ENCODE measurements at regions not wholly inside any gene's neighbourhood (a gene's known extent, or its start where the extent isn't known, plus 50 kb on each side); places are given as distances from the start of the nearest gene placed in this dataset.

DNA sequence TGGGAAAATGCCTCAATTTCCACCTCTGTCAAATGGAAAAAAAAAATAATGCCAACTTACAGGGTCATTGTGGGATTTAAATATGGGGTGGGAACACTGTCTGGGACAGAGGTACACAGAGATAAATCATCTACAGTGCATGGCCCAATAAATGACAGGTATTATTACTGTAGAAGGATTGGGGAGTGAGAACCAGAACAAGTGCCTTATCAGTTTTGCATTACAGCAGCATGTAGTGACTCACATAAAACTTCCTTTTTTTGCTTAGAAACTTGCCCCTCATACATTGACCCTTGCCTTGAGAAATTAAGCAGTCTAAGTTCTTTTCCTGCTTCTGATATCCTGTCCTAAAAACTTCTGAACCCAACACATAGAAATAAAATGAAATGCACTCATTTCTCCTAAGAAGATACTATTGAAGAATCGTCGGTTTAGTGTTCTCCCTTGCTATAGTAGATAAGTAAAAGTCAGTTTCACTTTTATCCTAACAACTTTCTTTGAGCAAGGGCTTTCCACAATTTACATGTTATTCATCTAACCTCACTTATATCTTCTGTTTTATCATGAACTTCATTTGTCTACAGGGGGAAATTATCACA is 121.0 kb upstream of the HAAO start:
- no peak for DNase-seq

DNA sequence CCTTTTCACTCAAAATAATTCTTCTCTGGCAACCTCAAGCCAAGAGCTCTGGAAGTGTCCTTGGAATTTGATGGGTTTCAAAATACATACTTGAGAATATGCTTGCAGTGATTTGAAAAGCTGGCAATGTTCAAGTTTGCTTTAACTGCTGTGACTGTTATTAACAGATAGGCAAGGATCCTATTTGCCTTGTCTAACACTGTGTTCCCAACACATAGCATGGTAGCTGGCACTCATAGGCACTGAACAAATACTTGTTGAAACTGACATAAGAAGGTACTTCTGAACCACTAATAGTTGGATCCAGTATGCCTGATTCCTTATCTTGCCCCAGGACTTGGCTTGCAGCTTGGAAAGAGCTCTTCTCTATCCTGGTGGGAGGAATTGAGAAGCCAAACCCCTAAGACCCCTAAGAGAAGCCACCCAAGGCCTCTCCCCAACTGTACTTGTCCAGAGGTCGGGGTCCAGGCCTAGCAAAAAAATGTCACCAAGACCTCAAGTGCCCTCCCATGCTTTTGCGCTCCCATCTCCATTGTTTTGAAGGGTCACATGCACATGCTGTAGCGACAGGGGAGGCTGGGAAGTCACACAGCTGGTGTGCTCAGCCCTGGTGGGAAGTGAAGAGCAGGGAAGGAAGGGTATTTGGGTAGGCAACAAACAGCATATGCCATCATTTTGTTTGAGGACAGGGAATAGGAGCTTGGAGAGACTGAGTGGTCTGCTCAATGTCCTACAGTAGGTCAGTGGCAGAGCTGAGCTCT is 118.4 kb upstream of the HAAO start:
- DNase-seq: no peak

DNA sequence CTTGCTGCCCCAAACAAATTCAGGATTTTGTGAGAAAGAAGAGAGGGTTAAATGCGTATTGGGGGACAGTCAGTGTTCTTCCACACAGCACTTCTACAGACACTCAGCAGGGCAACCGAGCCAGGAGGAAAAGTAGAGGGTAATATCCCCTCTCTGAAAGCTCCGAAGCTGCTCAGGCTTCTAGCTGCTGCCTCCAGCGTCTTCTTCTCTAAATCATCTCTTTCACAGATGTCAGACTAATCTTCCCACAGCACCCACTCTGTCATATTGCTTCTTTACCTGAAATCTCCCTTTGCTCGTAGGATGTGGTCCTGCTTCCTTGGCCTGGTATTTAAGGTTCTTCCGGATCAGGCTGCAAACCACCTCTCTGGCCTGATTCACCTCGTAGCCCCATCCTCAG is 117.6 kb upstream of the HAAO start:
- DNase-seq: no peak

DNA sequence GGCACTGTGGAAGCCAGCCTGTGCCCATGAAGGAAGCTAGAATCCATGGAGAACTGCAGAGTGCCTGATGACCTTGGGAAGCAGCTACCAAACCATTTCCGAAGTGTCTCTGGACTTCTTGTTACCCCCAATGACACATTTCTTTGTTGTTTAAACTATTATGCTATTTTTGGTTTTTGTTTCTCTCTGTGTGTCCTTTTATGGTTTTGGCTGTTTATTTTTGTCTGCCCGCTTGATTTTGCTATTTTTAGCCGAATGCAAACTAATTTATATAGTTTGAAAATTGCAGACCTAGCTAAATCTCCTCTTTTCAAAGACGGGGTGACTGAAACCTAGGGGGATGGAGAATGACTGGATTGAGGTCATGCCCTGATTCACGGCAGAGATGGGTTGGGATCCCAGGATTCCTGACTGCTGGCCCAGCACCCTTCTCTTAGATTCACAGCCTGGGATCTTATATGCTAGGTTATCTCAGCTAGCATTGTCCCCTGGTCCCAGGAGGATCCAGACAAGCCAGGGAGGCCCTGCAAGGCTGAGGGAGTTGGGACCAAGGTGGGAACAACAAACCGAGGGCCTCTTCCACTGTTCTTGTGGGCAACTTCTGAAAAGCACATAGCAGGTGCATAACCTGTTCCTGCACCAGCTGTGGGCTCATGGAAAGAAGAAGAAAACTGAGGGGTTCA is 116.3 kb upstream of the HAAO start:
- DNase-seq: no peak

DNA sequence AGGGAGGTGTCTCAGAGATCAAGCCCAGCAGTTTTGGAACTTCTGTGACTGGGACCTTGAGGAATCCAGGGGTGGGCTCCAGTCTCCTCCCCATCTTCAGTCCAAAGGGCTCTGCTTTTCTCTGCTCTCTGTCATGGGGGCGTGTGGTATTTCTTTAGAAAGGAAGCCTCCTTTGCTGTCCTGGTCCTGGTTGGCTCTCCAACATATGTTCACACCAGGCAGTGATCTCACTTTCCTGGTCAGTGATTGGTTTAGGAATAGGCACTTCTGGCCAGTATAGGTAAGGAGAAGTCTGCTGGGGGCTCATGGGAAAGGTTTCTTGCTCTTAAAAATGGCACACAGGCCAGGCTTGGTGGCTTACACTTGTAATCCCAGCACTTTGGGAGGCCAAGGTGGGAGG is 115.5 kb upstream of the HAAO start:
- DNase-seq: no peak

DNA sequence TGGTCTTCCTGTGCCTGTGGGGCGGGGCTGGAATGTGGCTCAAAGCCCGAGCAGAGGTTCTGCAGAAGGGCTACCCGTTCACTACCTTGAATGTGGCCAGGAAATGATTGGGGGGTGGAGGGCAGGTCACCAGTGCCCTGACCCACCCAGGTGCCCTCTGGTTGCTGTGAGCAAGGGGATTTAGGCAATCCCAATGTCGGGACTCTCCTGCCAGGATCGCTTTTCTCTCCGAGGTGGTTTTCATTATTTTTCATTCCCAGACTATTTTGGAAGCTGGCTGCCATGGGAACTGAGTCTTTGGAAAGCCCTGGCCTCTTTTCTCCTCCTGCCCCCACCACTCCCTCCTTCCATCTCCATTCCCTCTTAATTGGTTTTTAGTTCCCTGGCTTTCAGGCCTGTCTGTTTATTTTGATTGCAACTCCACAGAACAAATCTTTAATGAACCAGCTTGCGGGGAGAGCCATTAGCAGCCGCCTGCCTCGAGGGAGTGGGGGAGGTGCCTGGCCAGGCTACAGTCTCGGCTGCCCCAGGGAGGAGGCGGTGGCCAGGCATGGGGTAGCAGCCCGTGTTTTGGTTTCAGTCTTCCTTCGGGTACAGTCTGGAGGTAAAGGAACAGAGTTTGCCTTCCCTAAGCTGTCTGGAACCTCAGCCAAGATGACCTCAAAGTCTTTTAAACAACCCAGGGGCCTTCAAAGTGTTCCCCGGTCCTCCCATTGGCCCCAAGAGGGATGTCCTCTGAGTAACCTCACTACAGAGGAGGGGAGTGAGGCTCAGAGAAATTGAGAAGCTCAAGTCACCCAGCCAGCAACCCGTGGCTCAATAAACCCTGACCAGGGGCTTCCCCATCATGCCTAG is 114.4 kb upstream of the HAAO start:
- no peak for DNase-seq

DNA sequence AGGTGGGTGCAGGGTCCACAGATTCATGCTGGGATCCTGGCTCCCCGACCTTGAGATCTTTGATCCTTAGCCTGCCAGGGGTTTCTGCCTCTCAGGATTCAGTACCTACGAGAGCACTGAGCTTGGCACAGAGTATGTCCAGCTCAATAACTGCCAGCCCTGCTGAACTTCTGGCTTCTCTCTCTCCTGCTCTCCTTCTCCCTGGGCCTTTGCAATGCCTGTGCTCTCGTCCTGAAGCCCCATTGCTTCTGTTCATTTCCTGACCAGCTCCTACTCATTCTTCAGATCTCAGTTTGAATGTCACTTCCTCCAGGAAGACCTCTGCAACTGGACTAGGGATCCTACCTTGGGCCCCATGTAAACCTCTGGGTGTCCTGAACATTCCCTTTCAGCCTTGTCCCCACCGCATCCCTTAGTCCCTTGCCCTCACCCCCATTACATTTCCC is 113.8 kb upstream of the HAAO start:
- DNase-seq: no peak

DNA sequence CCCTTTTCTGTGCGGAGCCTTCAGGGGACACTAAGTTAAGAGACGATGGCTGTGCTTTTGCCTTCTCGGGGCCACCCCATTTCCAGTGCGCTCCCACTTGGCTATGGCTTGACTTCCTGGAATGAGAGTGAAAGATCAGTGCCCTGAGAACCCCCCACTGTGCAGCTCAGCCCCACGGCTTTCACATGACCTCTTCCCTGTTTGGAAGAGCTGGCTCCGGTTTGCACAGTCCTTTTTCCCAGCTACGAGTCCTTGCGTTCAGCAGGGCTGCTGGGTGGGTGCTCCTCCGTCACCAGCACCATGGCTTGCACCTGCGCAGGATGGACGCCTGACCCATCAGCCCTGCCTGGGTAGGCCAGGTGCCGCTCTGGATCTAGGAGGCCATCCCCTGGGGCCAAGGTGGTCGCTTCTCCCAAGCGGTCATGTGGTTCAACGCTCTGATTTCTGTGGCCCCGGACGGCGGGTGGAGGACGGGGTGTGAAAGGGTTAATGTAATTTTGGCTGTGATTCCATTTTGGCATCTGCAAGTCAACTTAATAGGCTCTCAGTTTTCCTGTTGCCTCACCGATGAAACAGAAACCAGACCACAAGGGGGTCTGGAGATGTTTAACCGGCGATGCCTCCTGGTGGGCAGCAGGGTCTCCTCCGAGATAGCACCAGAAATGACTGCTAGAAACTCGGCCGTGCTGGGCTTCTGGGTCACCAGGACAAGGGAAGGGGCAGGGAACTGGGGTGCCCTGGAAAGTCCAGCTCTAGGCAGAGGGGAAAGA is 113.1 kb upstream of the HAAO start:
- no peak for DNase-seq

DNA sequence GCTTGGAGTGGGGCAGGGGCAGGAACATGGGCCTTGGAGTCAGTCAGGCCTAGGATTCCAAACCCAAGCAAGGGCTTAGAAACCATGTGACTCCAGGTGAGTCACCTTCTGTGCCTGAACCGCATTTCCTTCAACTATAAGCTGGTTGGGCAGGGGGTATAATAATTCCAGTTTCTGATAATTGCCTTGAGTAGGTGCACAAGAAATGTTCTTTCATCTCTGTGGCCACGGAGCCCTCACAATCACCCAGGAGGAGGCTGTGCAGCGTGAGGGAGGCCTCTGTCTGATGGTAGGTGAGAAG is 112.1 kb upstream of the HAAO start:
- no peak for DNase-seq

DNA sequence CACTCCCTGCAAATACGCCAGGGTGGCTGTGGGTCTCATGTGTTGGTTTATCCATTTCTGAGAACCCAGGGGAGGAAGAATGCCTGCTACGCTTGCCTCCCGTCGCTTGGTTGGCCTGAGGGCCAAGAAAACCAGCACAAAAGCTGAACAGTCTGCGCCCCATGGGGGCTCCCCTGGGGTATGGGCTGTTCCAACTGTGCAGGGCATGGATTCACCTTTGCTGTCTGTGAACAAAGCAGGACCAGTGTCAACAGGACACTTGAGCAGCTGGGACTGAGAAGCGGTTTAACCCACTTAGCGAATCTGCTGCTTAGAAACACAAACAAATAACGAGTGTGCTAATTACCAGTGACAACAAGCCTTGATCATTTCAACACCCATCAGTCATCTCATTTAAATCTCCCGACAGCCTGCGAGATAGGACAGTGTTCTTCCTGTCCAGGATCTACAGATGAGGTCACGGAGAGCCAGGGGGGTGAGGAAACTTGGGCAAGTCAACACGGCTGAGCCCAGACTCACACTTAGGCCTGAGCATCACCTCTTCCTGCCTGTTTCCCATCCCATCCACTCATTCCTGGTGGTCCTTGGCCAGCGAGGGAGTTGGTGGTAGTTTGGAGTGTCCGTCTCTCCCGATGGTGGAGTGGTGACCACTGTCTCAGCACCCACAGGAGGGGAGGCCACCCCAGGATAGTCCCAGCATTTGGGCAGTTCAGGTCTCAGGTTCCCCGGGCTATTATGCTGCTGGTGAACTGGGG is 111.6 kb upstream of the HAAO start:
- DNase-seq: no peak

DNA sequence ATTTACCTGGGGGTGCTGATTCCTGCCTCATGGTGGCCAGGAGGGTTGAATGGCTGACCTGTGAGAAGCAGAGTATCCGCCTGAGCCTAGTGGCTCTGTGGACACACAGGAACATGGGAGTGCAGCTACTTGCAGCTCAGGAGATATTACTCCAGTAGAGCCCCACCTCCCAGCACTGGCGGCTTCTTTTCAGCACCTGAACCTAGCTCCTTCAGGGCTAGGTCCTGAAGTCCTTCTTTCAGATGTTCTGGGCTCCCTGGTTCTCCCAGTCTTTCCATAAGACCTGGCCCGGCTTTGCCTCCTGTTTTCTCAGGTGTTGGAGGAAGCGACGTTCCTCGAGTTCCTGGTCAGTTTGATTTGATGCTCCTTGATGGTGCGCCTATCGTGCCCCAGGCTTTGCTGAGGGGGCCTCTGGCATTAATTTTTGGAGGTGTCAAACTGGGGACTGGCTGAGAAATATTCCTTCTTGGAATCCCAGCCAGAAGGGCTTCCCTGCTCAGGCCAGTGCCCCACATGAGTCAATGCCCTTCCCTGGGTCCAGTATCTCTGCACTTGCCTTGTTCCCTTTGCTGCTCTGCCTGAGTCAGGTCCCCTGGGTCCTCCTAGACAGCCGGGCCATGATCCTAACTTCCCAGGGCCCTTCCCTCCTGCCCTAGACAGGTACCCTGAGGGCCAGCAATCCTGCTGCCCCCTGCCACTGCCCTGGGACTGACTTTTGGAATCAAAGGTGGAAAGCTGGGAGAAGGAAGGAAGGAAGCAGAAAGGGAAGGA is 110.7 kb upstream of the HAAO start:
- DNase-seq: no peak

DNA sequence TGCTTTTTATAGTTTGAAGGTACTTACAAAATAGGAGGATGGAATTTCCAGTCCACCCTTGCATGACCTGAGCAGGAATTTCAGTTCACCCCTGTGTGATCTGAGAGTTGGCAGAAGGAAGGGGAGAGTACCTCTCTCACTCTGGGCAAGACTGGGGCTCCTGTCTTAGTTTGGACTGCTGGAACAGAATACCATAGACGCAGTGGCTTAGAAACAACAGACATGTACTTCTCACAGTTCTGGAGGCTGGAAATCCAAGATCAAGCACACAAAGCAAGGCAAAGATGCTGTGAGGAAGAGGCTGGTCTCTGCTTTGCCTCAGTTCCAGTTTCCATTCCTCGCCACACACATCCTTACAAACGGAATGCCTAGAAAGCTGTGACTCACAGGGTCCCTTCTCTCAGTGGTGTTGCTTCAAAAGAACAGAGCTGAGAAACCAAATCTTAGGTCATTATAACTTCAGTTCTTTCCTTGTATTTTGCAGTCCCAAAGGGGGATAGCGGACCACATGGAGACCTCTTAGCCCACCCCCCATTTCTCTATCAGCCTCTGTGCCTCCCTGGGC is 108.8 kb upstream of the HAAO start:
- no peak for DNase-seq

DNA sequence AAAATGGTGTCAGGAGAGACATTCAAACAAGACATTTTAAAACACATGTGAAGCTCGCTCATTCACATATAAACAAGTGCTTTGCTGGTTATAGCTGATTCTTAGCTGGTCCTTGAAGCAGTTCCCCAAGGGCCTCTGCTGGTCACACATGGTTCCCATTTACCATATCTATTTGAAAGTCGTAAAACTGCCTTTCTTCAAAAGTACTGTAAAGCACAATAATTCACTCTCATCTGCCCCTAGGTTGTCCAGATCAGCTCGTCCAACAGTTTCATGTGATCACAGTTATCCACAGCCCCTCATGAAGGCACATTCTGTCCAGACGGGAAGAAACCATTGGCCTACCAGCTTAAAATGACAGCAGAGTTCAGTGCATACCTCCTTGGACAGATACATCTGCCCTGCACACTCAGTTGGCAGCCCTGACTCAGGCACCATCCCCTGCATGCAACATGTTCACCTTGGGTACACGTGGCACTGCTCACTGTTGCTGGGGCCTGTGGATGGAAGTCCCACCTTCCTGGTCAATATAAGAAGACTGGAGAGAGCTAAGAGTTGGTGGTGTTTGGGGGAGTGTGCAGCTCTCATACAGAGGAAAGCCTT is 108.0 kb upstream of the HAAO start:
- DNase-seq: no peak

DNA sequence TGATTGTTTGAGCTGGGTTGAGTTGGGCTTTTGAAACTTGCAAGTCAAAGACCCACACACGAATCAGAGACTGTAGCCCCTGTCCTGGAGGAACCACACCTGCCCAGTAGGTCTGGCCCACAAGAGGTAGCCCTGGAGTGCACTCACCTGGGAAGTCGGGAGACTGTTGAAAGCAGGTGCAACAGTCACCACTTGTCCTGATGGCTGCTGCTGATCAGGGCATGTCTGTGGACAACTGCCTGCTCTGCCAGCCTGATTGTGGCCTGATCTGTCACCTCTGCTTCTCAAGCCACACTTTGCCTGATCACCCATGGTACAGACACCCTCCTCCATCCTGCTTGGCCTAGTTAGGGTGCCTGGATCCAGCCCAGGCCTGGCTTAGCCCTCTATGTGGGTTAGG is 105.0 kb upstream of the HAAO start:
- DNase-seq: no peak

DNA sequence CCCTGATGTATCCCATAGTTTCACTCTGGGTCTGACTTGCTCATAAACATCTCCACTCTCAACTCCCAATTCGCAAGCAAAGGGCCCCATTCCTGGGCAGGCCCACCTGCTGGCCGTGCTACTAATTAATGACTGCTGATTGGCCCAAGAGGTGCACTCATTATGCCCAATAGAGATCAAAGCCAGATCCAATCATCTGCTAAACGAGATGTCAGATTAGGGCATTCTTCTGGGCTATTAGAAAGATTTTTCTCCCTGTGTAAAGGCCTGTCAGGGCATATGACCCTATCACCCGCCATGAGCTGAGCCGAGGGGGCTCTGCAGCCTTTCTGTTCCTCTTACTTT is 103.4 kb upstream of the HAAO start:
- DNase-seq: no peak

DNA sequence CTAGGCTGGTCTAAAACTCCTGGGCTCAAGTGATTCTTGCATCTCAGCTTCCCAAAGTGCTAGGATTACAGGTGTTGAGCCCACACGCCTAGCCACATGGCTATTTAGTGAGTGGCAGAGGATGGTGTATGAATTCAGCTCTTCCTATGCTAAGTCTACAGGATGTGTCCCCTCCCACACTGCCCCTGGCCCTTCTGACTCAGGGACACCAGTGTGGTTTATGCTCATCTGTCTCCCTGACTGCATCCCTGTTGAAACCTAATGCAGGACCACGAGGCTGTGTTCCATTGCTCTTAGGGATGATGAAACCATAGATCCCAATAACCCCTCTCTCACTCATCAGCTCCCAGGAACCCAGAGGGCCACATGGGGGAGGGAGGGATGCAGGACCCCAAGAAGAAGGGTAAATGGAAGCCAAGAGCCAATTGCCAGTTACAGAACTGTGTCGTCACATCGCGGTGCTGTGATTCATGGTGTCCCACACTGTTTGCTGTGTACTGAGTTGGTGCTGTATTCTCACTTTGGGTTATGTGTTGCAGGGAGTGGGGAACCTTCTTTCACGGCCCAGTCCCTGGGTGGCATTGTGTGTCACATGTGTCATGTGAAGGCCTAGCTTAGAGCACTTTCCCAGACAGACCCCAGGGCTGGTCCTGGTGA is 102.9 kb upstream of the HAAO start:
- no peak for DNase-seq

DNA sequence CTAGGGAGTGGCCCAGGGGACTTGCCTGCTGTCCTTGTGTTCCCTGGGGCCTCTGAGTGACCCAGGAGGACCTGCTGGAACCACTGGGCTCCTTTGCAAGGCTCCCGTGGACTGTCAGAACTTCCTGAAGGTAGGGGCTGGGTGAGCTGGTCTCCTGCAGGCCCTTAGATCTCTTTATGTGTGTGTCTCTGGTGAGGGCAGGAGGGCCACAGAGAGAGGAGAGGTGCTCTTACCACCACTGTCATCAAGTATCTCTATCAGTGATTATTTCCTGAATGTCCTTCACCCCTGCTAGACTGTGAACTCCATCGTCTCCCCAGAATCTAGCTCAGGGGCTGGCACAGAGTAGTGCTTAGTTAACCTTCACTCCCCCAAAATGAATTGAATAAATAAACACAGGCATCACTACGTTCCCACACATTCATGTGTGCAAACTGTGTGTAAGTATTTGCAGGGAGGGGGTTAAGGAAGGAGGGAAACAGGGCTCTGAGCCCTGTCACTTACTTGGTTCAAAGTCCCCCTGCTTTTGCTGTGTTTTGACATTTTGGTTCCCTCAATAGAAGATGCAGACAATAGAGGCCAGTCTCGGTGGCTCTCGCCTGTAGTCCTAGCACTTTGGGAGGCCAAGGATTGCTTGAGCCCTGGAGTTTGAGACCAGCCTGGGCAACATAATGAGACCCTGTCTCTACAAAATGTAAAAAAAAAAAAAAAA is 100.8 kb upstream of the HAAO start:
- DNase-seq: no peak

DNA sequence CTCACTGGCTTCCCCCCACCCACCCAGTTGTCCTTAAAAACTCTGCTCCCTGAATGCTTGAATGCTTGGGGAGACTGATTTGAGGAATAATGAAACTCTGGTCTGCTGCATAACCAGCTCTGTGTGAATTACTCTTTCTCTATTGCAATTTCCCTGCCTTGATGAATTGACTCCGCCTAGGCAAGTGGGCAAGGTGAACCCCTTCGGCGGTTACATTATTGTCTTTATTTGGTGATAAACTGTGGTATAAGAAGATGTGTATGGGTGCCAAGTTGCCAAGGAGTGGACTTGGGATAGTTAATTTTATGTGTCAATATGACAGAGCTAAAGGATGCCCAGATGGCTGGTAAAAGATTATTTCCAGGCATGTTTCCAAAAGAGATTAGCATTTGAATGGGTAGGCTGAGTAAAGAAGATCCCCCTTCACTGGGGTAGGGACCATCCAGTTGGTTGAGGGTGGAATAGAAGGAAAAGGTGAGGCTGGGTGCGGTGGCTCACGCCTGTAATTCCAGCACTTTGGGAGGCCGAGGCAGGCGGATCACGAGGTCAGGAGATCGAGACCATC is 98.5 kb upstream of the HAAO start:
- no peak for DNase-seq
